ENCODE measurements at regions not wholly inside any gene's neighbourhood (a gene's known extent, or its start where the extent isn't known, plus 50 kb on each side); places are given as distances from the start of the nearest gene placed in this dataset.

DNA sequence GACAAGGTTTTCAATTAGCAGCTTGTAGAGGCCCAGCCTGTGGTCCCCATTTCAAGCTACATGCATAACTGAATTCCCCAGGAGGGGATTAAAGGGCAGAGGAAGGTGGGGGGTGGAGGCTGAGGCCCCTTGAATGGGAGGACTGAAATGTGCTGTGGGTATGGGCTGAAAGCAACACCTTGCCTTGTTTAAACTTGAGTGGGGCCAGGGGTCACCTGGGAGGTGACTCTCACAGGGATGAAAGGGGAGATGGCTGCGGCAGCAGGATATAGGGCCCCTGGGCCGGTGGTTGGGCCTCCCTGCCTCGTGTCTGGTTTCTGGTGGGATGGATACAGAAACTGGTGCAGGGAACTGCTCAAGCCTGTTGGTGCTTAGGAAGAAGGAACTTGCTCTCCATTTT, 225.9 kb upstream of the SPRED2 start:
- TF ChIP-seq, protein P1, sequence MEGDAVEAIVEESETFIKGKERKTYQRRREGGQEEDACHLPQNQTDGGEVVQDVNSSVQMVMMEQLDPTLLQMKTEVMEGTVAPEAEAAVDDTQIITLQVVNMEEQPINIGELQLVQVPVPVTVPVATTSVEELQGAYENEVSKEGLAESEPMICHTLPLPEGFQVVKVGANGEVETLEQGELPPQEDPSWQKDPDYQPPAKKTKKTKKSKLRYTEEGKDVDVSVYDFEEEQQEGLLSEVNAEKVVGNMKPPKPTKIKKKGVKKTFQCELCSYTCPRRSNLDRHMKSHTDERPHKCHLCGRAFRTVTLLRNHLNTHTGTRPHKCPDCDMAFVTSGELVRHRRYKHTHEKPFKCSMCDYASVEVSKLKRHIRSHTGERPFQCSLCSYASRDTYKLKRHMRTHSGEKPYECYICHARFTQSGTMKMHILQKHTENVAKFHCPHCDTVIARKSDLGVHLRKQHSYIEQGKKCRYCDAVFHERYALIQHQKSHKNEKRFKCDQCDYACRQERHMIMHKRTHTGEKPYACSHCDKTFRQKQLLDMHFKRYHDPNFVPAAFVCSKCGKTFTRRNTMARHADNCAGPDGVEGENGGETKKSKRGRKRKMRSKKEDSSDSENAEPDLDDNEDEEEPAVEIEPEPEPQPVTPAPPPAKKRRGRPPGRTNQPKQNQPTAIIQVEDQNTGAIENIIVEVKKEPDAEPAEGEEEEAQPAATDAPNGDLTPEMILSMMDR (IDR thresholded peaks at IDR 0.05; ENCODE audit: poor library complexity): no peak
- TF ChIP-seq EZH2 (IDR thresholded peaks at IDR 0.05; ENCODE audit: borderline replicate concordance) (no peak), EZH2phosphoT487 (IDR thresholded peaks at IDR 0.05; ENCODE audit: low read depth, severe bottlenecking, unreplicated experiment) (no peak)
